Activated T-cell treated with anti-CD3 and anti-CD28 coated beads for 48 hours (primary cell): ENCODE measurements at regions not wholly inside any gene's neighbourhood (a gene's known extent, or its start where the extent isn't known, plus 50 kb on each side); places are given as distances from the start of the nearest gene placed in this dataset.

Experiments
- DNase-seq: peaks from one replicate; pipeline ENCODE4 v3.0.0-alpha.2; 2020; ENCODE audit warnings: low read depth

- no peak for DNase-seq
These were observed 296.5 kb downstream of the NDFIP2 start for GRCh38 chr13:79777504-79777903.

- no peak for DNase-seq
These were observed 295.8 kb downstream of the NDFIP2 start for GRCh38 chr13:79776531-79777295.

GRCh38 chr13:79775830-79776229 lies 294.9 kb downstream of the NDFIP2 start:
- DNase-seq: no peak

GRCh38 chr13:79772811-79773210 lies 291.9 kb downstream of the NDFIP2 start:
- no peak for DNase-seq

- no peak for DNase-seq
These were observed 290.5 kb downstream of the NDFIP2 start for GRCh38 chr13:79771493-79771892.

GRCh38 chr13:79770056-79770455 lies 289.1 kb downstream of the NDFIP2 start:
- DNase-seq: no peak

GRCh38 chr13:79767126-79767525 lies 286.2 kb downstream of the NDFIP2 start:
- DNase-seq: no peak

GRCh38 chr13:79765331-79765730 lies 284.4 kb downstream of the NDFIP2 start:
- no peak for DNase-seq

- DNase-seq: no peak
These were observed 269.1 kb downstream of the NDFIP2 start for GRCh38 chr13:79749984-79750551.

- no peak for DNase-seq
These were observed 268.6 kb downstream of the NDFIP2 start for GRCh38 chr13:79749566-79749965.

GRCh38 chr13:79745081-79745480 lies 264.1 kb downstream of the NDFIP2 start:
- DNase-seq: no peak

- DNase-seq: no peak
These were observed 262.0 kb downstream of the NDFIP2 start for GRCh38 chr13:79742923-79743322.

- DNase-seq: no peak
These were observed 260.0 kb downstream of the NDFIP2 start for GRCh38 chr13:79740991-79741390.

GRCh38 chr13:79736356-79736755 lies 255.4 kb downstream of the NDFIP2 start:
- no peak for DNase-seq

- DNase-seq: no peak
These were observed 254.3 kb downstream of the NDFIP2 start for GRCh38 chr13:79735228-79735627.

- no peak for DNase-seq
These were observed 246.1 kb downstream of the NDFIP2 start for GRCh38 chr13:79727086-79727485.

- no peak for DNase-seq
These were observed 244.9 kb downstream of the NDFIP2 start for GRCh38 chr13:79725841-79726240.

GRCh38 chr13:79724348-79725103 lies 243.6 kb downstream of the NDFIP2 start:
- no peak for DNase-seq

- DNase-seq: no peak
These were observed 242.6 kb downstream of the NDFIP2 start for GRCh38 chr13:79723519-79724024.

GRCh38 chr13:79722885-79723445 lies 242.0 kb downstream of the NDFIP2 start:
- no peak for DNase-seq

GRCh38 chr13:79716191-79716590 lies 235.2 kb downstream of the NDFIP2 start:
- DNase-seq: no peak

GRCh38 chr13:79711631-79712030 lies 230.7 kb downstream of the NDFIP2 start:
- no peak for DNase-seq

GRCh38 chr13:79710376-79710775 lies 229.4 kb downstream of the NDFIP2 start:
- DNase-seq: no peak
